Endothelial cell of umbilical vein (primary cell): ENCODE measurements at regions not wholly inside any gene's neighbourhood (a gene's known extent, or its start where the extent isn't known, plus 50 kb on each side); places are given as distances from the start of the nearest gene placed in this dataset.

Experiments
- BruUV-seq: library from RNA; stranded (reverse); fragments of 400-500 nt; replicated peaks from 2 replicates; lab custom pipeline; 2021; lab: Mats Ljungman, UMichigan
- CTCF ChIA-PET: fragments of 300-600, 350-600 bp; sonication (Branson Sonifier 250); formaldehyde crosslinking; loops from one replicate; lab custom pipeline; 2021; ENCODE audit warnings: antibody characterized with exemption, inconsistent platforms; lab: Charles Lee
- POLR2A ChIA-PET: fragments of 300-600, 350-600 bp; sonication (Branson Sonifier 250); formaldehyde crosslinking; loops from one replicate; lab custom pipeline; 2021; ENCODE audit warnings: antibody characterized with exemption, inconsistent platforms; lab: Charles Lee
- DNase-seq: peaks from one replicate; pipeline ENCODE4 v3.0.0-alpha.2; 2011; ENCODE audit warnings: low read depth, low spot score
- FAIRE-seq: peaks from 2 replicates; lab custom pipeline; 2011; peaks lifted over from hg19 to GRCh38; lab: Jason Lieb, UNC
- H2AFZ ChIP-seq: 2 replicates; pipeline ENCODE4 v1.6.0; 2012; ENCODE audit warnings: low read depth, low read length, control low read depth, inconsistent platforms
- H3K27ac ChIP-seq: 2 replicates; pipeline ENCODE4 v1.5.1; 2011; ENCODE audit warnings: low read depth, mild to moderate bottlenecking, control low read depth, low read length, moderate library complexity; ENCODE audit not compliant: insufficient read depth
- H3K27me3 ChIP-seq, 2 experiments: 2 replicates each; pipeline versions ENCODE4 v1.6.0 to v1.6.1; 2011; ENCODE audit warnings: low read length in 2 of 2, mixed read lengths in 1 of 2; ENCODE audit not compliant: control insufficient read depth in 2 of 2, insufficient read depth in 2 of 2
- H3K36me3 ChIP-seq, 2 experiments: 2 replicates in 1 of 2; 3 replicates in 1 of 2; pipeline ENCODE4 v1.5.1; 2011; ENCODE audit warnings: low read length in 2 of 2, mild to moderate bottlenecking in 1 of 2, moderate library complexity in 1 of 2; ENCODE audit not compliant: control insufficient read depth in 2 of 2, insufficient read depth in 2 of 2; ENCODE audit errors: extremely low read depth in 1 of 2
- H3K4me1 ChIP-seq: 3 replicates; pipeline ENCODE4 v1.5.1; 2011; ENCODE audit warnings: mild to moderate bottlenecking, low read length; ENCODE audit not compliant: control insufficient read depth, insufficient read depth; ENCODE audit errors: extremely low read depth
- H3K4me2 ChIP-seq: 2 replicates; pipeline ENCODE4 v1.6.1; 2011; ENCODE audit warnings: low read length, control low read depth, mixed read lengths; ENCODE audit not compliant: insufficient read depth
- H3K4me3 ChIP-seq, 3 experiments: fragments of 200-600 bp in 1 of 3; sonication (generic), shearing (Covaris generic) in 1 of 3; replicated peaks in 1 of 3; 2 replicates each; pipeline ENCODE4 v1.5.1; 2011 to 2016; ENCODE audit warnings: control low read depth in 3 of 3, low read length in 3 of 3, mild to moderate bottlenecking in 2 of 3, inconsistent platforms in 1 of 3, low read depth in 1 of 3, moderate library complexity in 1 of 3; ENCODE audit not compliant: insufficient read depth in 1 of 3
- H3K79me2 ChIP-seq: 2 replicates; pipeline ENCODE4 v1.6.0; 2012; ENCODE audit warnings: low read length, inconsistent platforms; ENCODE audit not compliant: control insufficient read depth, insufficient read depth
- H3K9ac ChIP-seq: replicated peaks from 2 replicates; pipeline ENCODE3; 2011; ENCODE audit warnings: low read length, control low read depth; ENCODE audit not compliant: insufficient read depth; ENCODE audit errors: extremely low read depth
- H3K9me1 ChIP-seq: replicated peaks from 3 replicates; pipeline ENCODE4 v1.6.0; 2011; ENCODE audit warnings: mild to moderate bottlenecking, low read length; ENCODE audit not compliant: control insufficient read depth, insufficient read depth; ENCODE audit errors: extremely low read depth
- H3K9me3 ChIP-seq: replicated peaks from 2 replicates; pipeline ENCODE4 v1.5.1; 2012; ENCODE audit warnings: low read length, inconsistent platforms; ENCODE audit not compliant: control insufficient read depth, insufficient read depth
- H4K20me1 ChIP-seq: replicated peaks from 2 replicates; pipeline ENCODE3; 2011; ENCODE audit warnings: mild to moderate bottlenecking, low read length; ENCODE audit not compliant: control insufficient read depth, insufficient read depth; ENCODE audit errors: extremely low read depth
- CTCF ChIP-seq, 2 donors: IDR thresholded peaks; 1 replicate in 1 of 2; 2 replicates in 1 of 2; pipeline ENCODE4 v1.5.1; 2011; ENCODE audit warnings: low read length in 2 of 2, mild to moderate bottlenecking in 2 of 2, moderate library complexity in 2 of 2, control low read depth in 1 of 2, inconsistent platforms in 1 of 2, low read depth in 1 of 2; ENCODE audit not compliant: insufficient read depth in 1 of 2; ENCODE audit errors: extremely low read depth in 1 of 2
- EZH2 ChIP-seq: IDR thresholded peaks from 2 replicates; pipeline ENCODE4 v1.6.1; 2012; ENCODE audit warnings: borderline replicate concordance, low read depth, mild to moderate bottlenecking, moderate library complexity, low read length, inconsistent platforms; ENCODE audit not compliant: severe bottlenecking
- FOS ChIP-seq: IDR thresholded peaks from 2 replicates; pipeline ENCODE4 v1.6.1; 2011; ENCODE audit warnings: mild to moderate bottlenecking, low read length, moderate library complexity, borderline replicate concordance; ENCODE audit not compliant: insufficient read depth
- GATA2 ChIP-seq: IDR thresholded peaks from 2 replicates; pipeline ENCODE4 v1.7.0; 2011; ENCODE audit warnings: low read depth, mild to moderate bottlenecking, moderate library complexity, mixed read lengths, low read length; ENCODE audit not compliant: insufficient read length, insufficient read depth
- JUN ChIP-seq: IDR thresholded peaks from 2 replicates; pipeline ENCODE4 v1.6.1; 2011; ENCODE audit warnings: borderline replicate concordance, low read depth; ENCODE audit not compliant: insufficient read length, insufficient read depth
- MAX ChIP-seq: IDR thresholded peaks from 2 replicates; pipeline ENCODE4 v1.6.1; 2011; ENCODE audit not compliant: insufficient read depth, insufficient read length
- MYC ChIP-seq: IDR thresholded peaks from one replicate; pipeline ENCODE4 v1.6.1; 2011; ENCODE audit warnings: mild to moderate bottlenecking, low read depth, low read length
- POLR2A ChIP-seq: IDR thresholded peaks from 2 replicates; pipeline ENCODE4 v1.6.1; 2012; ENCODE audit warnings: low read depth, mild to moderate bottlenecking, control low read depth, low read length
- POLR2AphosphoS5 ChIP-seq: IDR thresholded peaks from 2 replicates; pipeline ENCODE4 v1.6.1; 2012; ENCODE audit warnings: low read depth, mild to moderate bottlenecking, control low read depth, low read length, moderate library complexity; ENCODE audit not compliant: insufficient read depth
- dilution Hi-C: fragments of 300-500 bp; cut with MboI; formaldehyde crosslinking; loops from one replicate; pipeline ENCODE4 v1.15.0; 2019; ENCODE audit warnings: low sequenced_read_pairs; ENCODE audit not compliant: extremely low pct_ligation_motif_present
- intact Hi-C: fragments of 100-400 bp; cut with micrococcal nuclease; formaldehyde crosslinking; loops from one replicate; pipeline ENCODE4 v1.10.0; 2022

GRCh38 chr5:82413302-82414040 lies 135.3 kb upstream of the RPS23 start:
- Histone ChIP-seq H3K79me2 (no peaks in the 10 kb centered on the region), H4K20me1 (no peaks in the 10 kb centered on the region), H3K4me1 (no peaks in the 10 kb centered on the region), H3K36me3 (no peaks in the 10 kb centered on the region), H3K27ac (no peak overlapping the region), H3K9me1 (no peaks in the 10 kb centered on the region), H3K9ac (no peak overlapping the region), H3K27me3 (no peaks in the 10 kb centered on the region), H3K4me2 (no peak overlapping the region), H3K4me3 (no peak overlapping the region), H2AFZ (no peak overlapping the region), H3K9me3 (no peaks in the 10 kb centered on the region)
- FAIRE-seq (no peak), DNase-seq (no peak)
- no peak for TF ChIP-seq POLR2A
- TF ChIP-seq GATA2, result no peak
- TF ChIP-seq CTCF (IDR thresholded peaks at IDR 0.05; ENCODE audit: extremely low read depth in 1 of 2, insufficient read depth in 1 of 2, low read depth in 1 of 2, low read length in 2 of 2), result no peak
- no peak for TF ChIP-seq POLR2AphosphoS5
- no peak for TF ChIP-seq EZH2
- no peak for TF ChIP-seq FOS
- TF ChIP-seq MYC, result no peak
- TF ChIP-seq JUN, result no peak
- TF ChIP-seq MAX, result no peak
- POLR2A ChIA-PET, result no interaction called here
- BruUV-seq, result no TSS peak
- CTCF ChIA-PET, result interaction anchor here (0.6 kb wide), 1 partner anchor 13 kb away, joined by 3 read pairs; no protein-coding TSS in a partner anchor
- dilution Hi-C loops (no loop called here), intact Hi-C loops (no loop called here)
